Liver (tissue), 8 donors: ENCODE measurements at regions not wholly inside any gene's neighbourhood (a gene's known extent, or its start where the extent isn't known, plus 50 kb on each side); places are given as distances from the start of the nearest gene placed in this dataset.

Source experiments
- DNase-seq: peaks from one replicate; pipeline ENCODE4 v3.0.0-alpha.2; 2017; ENCODE audit warnings: low spot score
- H3K27ac ChIP-seq, 2 donors: one replicate each; pipeline ENCODE4 v1.7.0; 2013; ENCODE audit warnings: inconsistent platforms in 2 of 2, low read length in 2 of 2, control low read depth in 1 of 2, low read depth in 1 of 2, mild to moderate bottlenecking in 1 of 2
- H3K27me3 ChIP-seq, 4 donors: one replicate each; pipeline versions ENCODE4 v1.6.1 to v1.7.0; 2013; ENCODE audit warnings: low read length in 3 of 4, inconsistent platforms in 1 of 4, mild to moderate bottlenecking in 1 of 4, moderate library complexity in 1 of 4; ENCODE audit not compliant: control insufficient read depth in 4 of 4, insufficient read depth in 4 of 4
- H3K36me3 ChIP-seq, 4 donors: one replicate each; pipeline versions ENCODE4 v1.6.1 to v1.7.0; 2013; ENCODE audit warnings: low read length in 3 of 4, mild to moderate bottlenecking in 3 of 4, low read depth in 1 of 4, moderate library complexity in 1 of 4; ENCODE audit not compliant: control insufficient read depth in 4 of 4, insufficient read depth in 3 of 4
- H3K4me1 ChIP-seq, 4 donors: one replicate each; pipeline versions ENCODE4 v1.6.1 to v1.7.0; 2013; ENCODE audit warnings: low read length in 3 of 4, mild to moderate bottlenecking in 3 of 4, moderate library complexity in 1 of 4; ENCODE audit not compliant: control insufficient read depth in 4 of 4, insufficient read depth in 4 of 4
- H3K4me3 ChIP-seq, 3 donors: one replicate each; pipeline versions ENCODE4 v1.6.1 to v1.7.0; 2013; ENCODE audit warnings: low read length in 3 of 3, control low read depth in 1 of 3, low read depth in 1 of 3, mild to moderate bottlenecking in 1 of 3
- H3K9ac ChIP-seq, 2 donors: one replicate each; pipeline ENCODE4 v1.7.0; 2013; ENCODE audit warnings: low read length in 2 of 2, mild to moderate bottlenecking in 2 of 2, moderate library complexity in 2 of 2, control low read depth in 1 of 2, low read depth in 1 of 2
- H3K9me3 ChIP-seq, 4 donors: one replicate each; pipeline versions ENCODE4 v1.6.1 to v1.7.0; 2013; ENCODE audit warnings: low read length in 3 of 4; ENCODE audit not compliant: control insufficient read depth in 4 of 4
- EGR1 ChIP-seq, 2 donors: IDR thresholded peaks; 2 replicates each; pipeline ENCODE4 v1.6.1; 2016 to 2018; ENCODE audit warnings: antibody characterized with exemption in 2 of 2, low read depth in 2 of 2
- FOXA1 ChIP-seq: IDR thresholded peaks from 2 replicates; pipeline ENCODE4 v1.6.1; 2016; ENCODE audit warnings: antibody characterized with exemption
- HNF4G ChIP-seq: IDR thresholded peaks from 2 replicates; pipeline ENCODE4 v1.6.1; 2016; ENCODE audit warnings: antibody characterized with exemption
- JUND ChIP-seq, 2 donors: IDR thresholded peaks; 2 replicates each; pipeline ENCODE4 v1.6.1; 2016; ENCODE audit warnings: antibody characterized with exemption in 2 of 2
- RXRA ChIP-seq, 2 donors: IDR thresholded peaks; 2 replicates each; pipeline ENCODE4 v1.6.1; 2017 to 2018; ENCODE audit warnings: antibody characterized with exemption in 2 of 2, mild to moderate bottlenecking in 1 of 2
- SP1 ChIP-seq: IDR thresholded peaks from 2 replicates; pipeline ENCODE4 v1.6.1; 2018; ENCODE audit warnings: antibody characterized with exemption, mild to moderate bottlenecking
- YY1 ChIP-seq: IDR thresholded peaks from 2 replicates; pipeline ENCODE4 v1.6.1; 2016; ENCODE audit warnings: antibody characterized with exemption, mild to moderate bottlenecking
- WGBS: extraction: QIAGEN DNeasy Blood & Tissue Kit; methylation state at CpG from one replicate; pipeline ENCODE4 v1.1.7; 2013; 5-methylcytosine and 5-hydroxymethylcytosine counted together
- TF ChIP-seq, protein P1 (sequence below): IDR thresholded peaks from 2 replicates; pipeline ENCODE4 v1.6.1; 2016; ENCODE audit warnings: antibody characterized with exemption
- TF ChIP-seq, protein P2 (sequence below): fragments of 150-350 bp; IDR thresholded peaks from 2 replicates; pipeline ENCODE4 v1.5.1; 2017; ENCODE audit warnings: improper control_type of control experiment, low read depth, low read length; ENCODE audit not compliant: missing input control
- TF ChIP-seq, protein P3 (sequence below): IDR thresholded peaks from 2 replicates; pipeline ENCODE4 v1.6.1; 2016; ENCODE audit warnings: antibody characterized with exemption
- TF ChIP-seq, protein P4 (sequence below): IDR thresholded peaks from 2 replicates; pipeline ENCODE4 v1.6.1; 2016; ENCODE audit warnings: antibody characterized with exemption
- TF ChIP-seq, protein P5 (sequence below): IDR thresholded peaks from 2 replicates; pipeline ENCODE4 v1.6.1; 2016; ENCODE audit warnings: antibody characterized with exemption, mild to moderate bottlenecking
- donor health status: healthy.
- donor health status: healthy.
- donor health status: healthy.
- donor health status: healthy.
- donor health status: healthy.

DNA sequence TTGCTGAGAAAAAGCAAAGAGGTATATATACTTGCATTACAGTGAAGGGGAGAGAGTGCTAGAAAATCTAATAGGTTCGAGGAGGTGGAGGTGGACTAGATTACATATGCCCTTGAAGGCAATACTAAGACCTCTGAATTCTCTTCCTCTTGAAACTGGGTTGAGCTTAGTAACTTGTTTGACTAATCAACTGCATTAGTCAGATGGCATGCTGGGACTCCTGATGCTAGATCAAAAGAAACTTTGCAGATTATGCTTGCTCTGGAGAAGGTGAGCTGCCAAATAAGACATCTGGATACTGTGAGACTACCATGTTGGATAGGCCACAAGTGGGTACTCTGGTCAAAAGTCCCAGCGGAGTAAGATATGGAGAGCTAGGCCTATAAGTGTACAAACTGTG, 331.3 kb downstream of the KLF5 start:
- Histone ChIP-seq H3K27ac (no peak overlapping the region), H3K4me1 (no peaks in the 10 kb centered on the region), H3K36me3 (no peaks in the 10 kb centered on the region), H3K9me3 (peaks cover 0 to 3% (median 1%) of the 10 kb centered on the region in 4 donors), H3K27me3 (no peaks in the 10 kb centered on the region), H3K9ac (no peak overlapping the region), H3K4me3 (no peak overlapping the region)
- WGBS: 92% methylated on average over 2 of the region's 2 CpGs
- DNase-seq: no peak
- no peak for TF ChIP-seq HNF4G
- no peak for TF ChIP-seq EGR1 (IDR thresholded peaks at IDR 0.05; ENCODE audit: low read depth in 2 of 2)
- TF ChIP-seq, protein P1, sequence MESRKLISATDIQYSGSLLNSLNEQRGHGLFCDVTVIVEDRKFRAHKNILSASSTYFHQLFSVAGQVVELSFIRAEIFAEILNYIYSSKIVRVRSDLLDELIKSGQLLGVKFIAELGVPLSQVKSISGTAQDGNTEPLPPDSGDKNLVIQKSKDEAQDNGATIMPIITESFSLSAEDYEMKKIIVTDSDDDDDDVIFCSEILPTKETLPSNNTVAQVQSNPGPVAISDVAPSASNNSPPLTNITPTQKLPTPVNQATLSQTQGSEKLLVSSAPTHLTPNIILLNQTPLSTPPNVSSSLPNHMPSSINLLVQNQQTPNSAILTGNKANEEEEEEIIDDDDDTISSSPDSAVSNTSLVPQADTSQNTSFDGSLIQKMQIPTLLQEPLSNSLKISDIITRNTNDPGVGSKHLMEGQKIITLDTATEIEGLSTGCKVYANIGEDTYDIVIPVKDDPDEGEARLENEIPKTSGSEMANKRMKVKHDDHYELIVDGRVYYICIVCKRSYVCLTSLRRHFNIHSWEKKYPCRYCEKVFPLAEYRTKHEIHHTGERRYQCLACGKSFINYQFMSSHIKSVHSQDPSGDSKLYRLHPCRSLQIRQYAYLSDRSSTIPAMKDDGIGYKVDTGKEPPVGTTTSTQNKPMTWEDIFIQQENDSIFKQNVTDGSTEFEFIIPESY: no peak

DNA sequence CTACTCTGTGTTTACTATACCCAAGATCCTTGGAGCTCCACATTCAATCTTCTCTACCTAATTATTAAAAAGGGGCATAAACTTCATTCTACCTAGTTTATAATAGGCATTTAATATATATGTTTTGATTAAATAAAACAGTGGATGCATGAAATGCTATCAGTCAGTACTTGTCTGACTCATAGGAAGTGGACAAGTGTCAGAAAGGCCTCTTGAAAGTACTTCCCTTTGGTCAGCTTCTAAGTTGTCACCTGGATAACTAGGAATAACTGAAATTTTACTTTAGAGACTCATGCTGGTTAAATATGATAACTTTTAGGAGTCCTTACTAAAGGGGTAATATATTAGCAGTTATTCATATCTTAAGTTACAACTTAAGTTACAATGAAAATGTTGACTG, 329.8 kb downstream of the KLF5 start:
- Histone ChIP-seq H3K9me3 (peaks cover 0 to 3% (median 1%) of the 10 kb centered on the region in 4 donors), H3K4me1 (no peaks in the 10 kb centered on the region)
- DNase-seq: no peak

DNA sequence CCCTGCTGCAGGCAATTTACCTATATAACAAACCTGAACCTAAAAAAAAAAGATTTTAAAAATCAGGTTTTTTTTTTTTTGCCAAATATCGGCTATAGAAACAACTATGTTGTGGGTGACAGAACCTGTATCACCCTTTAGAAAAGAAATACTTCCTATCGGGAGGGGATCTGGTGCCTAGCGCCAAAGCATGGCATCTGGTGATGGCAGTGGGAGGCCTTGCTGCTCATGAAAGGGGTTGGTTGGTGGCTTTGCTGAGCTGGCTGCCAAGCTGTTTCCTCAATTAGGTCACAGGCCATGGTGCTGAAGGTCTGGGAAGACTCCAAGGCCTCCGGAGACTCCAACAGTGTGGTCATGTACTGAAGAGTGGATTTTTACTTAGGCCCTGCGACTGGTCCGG, 328.5 kb downstream of the KLF5 start:
- Histone ChIP-seq H3K27me3 (no peaks in the 10 kb centered on the region), H3K4me1 (no peaks in the 10 kb centered on the region), H3K9me3 (peaks cover 0 to 3% (median 1%) of the 10 kb centered on the region in 4 donors), H3K27ac (no peak overlapping the region), H3K36me3 (no peaks in the 10 kb centered on the region), H3K4me3 (no peak overlapping the region), H3K9ac (no peak overlapping the region)
- DNase-seq: no peak
- WGBS: 93% methylated on average over 6 of the region's 6 CpGs
- TF ChIP-seq, protein P2, sequence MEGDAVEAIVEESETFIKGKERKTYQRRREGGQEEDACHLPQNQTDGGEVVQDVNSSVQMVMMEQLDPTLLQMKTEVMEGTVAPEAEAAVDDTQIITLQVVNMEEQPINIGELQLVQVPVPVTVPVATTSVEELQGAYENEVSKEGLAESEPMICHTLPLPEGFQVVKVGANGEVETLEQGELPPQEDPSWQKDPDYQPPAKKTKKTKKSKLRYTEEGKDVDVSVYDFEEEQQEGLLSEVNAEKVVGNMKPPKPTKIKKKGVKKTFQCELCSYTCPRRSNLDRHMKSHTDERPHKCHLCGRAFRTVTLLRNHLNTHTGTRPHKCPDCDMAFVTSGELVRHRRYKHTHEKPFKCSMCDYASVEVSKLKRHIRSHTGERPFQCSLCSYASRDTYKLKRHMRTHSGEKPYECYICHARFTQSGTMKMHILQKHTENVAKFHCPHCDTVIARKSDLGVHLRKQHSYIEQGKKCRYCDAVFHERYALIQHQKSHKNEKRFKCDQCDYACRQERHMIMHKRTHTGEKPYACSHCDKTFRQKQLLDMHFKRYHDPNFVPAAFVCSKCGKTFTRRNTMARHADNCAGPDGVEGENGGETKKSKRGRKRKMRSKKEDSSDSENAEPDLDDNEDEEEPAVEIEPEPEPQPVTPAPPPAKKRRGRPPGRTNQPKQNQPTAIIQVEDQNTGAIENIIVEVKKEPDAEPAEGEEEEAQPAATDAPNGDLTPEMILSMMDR: no peak
- TF ChIP-seq, protein P3, sequence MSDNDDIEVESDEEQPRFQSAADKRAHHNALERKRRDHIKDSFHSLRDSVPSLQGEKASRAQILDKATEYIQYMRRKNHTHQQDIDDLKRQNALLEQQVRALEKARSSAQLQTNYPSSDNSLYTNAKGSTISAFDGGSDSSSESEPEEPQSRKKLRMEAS: no peak

More for the DNA sequence above, 329.8 kb downstream of the KLF5 start:
- Histone ChIP-seq H3K27me3 (no peaks in the 10 kb centered on the region), H3K4me3 (no peak overlapping the region), H3K9ac (no peak overlapping the region), H3K27ac (no peak overlapping the region), H3K36me3 (no peaks in the 10 kb centered on the region)
- TF ChIP-seq YY1 (no peak), RXRA (IDR thresholded peaks at IDR 0.05) (no peak), EGR1 (IDR thresholded peaks at IDR 0.05; ENCODE audit: low read depth in 2 of 2) (no peak), HNF4G (no peak), JUND (IDR thresholded peaks at IDR 0.05) (no peak), SP1 (no peak), FOXA1 (no peak)
- TF ChIP-seq, protein P3: no peak
- TF ChIP-seq, protein P4, sequence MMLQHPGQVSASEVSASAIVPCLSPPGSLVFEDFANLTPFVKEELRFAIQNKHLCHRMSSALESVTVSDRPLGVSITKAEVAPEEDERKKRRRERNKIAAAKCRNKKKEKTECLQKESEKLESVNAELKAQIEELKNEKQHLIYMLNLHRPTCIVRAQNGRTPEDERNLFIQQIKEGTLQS: no peak
- TF ChIP-seq, protein P5, sequence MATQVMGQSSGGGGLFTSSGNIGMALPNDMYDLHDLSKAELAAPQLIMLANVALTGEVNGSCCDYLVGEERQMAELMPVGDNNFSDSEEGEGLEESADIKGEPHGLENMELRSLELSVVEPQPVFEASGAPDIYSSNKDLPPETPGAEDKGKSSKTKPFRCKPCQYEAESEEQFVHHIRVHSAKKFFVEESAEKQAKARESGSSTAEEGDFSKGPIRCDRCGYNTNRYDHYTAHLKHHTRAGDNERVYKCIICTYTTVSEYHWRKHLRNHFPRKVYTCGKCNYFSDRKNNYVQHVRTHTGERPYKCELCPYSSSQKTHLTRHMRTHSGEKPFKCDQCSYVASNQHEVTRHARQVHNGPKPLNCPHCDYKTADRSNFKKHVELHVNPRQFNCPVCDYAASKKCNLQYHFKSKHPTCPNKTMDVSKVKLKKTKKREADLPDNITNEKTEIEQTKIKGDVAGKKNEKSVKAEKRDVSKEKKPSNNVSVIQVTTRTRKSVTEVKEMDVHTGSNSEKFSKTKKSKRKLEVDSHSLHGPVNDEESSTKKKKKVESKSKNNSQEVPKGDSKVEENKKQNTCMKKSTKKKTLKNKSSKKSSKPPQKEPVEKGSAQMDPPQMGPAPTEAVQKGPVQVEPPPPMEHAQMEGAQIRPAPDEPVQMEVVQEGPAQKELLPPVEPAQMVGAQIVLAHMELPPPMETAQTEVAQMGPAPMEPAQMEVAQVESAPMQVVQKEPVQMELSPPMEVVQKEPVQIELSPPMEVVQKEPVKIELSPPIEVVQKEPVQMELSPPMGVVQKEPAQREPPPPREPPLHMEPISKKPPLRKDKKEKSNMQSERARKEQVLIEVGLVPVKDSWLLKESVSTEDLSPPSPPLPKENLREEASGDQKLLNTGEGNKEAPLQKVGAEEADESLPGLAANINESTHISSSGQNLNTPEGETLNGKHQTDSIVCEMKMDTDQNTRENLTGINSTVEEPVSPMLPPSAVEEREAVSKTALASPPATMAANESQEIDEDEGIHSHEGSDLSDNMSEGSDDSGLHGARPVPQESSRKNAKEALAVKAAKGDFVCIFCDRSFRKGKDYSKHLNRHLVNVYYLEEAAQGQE: no peak
